H1 (cell line): ENCODE measurements at regions not wholly inside any gene's neighbourhood (a gene's known extent, or its start where the extent isn't known, plus 50 kb on each side); places are given as distances from the start of the nearest gene placed in this dataset.

Source experiments
- ATF2 ChIP-seq: IDR thresholded peaks from 2 replicates; pipeline ENCODE4 v1.6.1; 2012; ENCODE audit warnings: low read length, inconsistent platforms
- CHD7 ChIP-seq: fragments of 300-600 bp; sonication (generic); IDR thresholded peaks from 2 replicates; pipeline ENCODE4 v1.7.1; 2012; ENCODE audit warnings: low read length, moderate library complexity, mild to moderate bottlenecking, inconsistent platforms; ENCODE audit not compliant: insufficient replicate concordance
- CTCF ChIP-seq, 3 experiments: IDR thresholded peaks; 1 replicate in 2 of 3; 2 replicates in 1 of 3; pipeline versions ENCODE4 v1.5.1 to v1.6.1; 2011; ENCODE audit warnings: low read length in 3 of 3, mild to moderate bottlenecking in 3 of 3, inconsistent platforms in 2 of 3, low read depth in 1 of 3, moderate library complexity in 1 of 3; ENCODE audit not compliant: insufficient read depth in 1 of 3; ENCODE audit errors: control extremely low read depth in 1 of 3
- POLR2A ChIP-seq, 2 experiments: IDR thresholded peaks; 1 replicate in 1 of 2; 2 replicates in 1 of 2; pipeline ENCODE4 v1.6.1; 2011; ENCODE audit warnings: low read depth in 2 of 2, low read length in 2 of 2, mild to moderate bottlenecking in 2 of 2; ENCODE audit errors: control extremely low read depth in 1 of 2
- RNF2 ChIP-seq: fragments of 200-900, 300-1000 bp; sonication (generic); IDR thresholded peaks from 2 replicates; pipeline ENCODE4 v1.7.1; 2016; ENCODE audit warnings: borderline replicate concordance, low read depth, mild to moderate bottlenecking, antibody characterized with exemption, low read length; ENCODE audit not compliant: poor library complexity, severe bottlenecking; ENCODE audit errors: missing control alignments
- SAP30 ChIP-seq: fragments of 300-600 bp; sonication (generic); IDR thresholded peaks from 2 replicates; pipeline ENCODE4 v1.7.1; 2012; ENCODE audit warnings: low read length, moderate library complexity, mild to moderate bottlenecking, inconsistent platforms; ENCODE audit not compliant: insufficient read depth, insufficient replicate concordance

GRCh38 chr7:8937204-8937603 lies 503.8 kb downstream of the NXPH1 start (continued):
- TF ChIP-seq CHD7: no peak
- no peak for TF ChIP-seq POLR2A (IDR thresholded peaks at IDR 0.05; ENCODE audit: control extremely low read depth in 1 of 2, low read depth in 2 of 2, low read length in 2 of 2)
- no peak for TF ChIP-seq ATF2
- TF ChIP-seq RNF2: no peak
- no peak for TF ChIP-seq CTCF (IDR thresholded peaks at IDR 0.05; ENCODE audit: control extremely low read depth in 1 of 3, insufficient read depth in 1 of 3, low read depth in 1 of 3, low read length in 3 of 3)
- TF ChIP-seq SAP30: no peak
